ENCODE measurements at regions not wholly inside any gene's neighbourhood (a gene's known extent, or its start where the extent isn't known, plus 50 kb on each side); places are given as distances from the start of the nearest gene placed in this dataset.

DNA sequence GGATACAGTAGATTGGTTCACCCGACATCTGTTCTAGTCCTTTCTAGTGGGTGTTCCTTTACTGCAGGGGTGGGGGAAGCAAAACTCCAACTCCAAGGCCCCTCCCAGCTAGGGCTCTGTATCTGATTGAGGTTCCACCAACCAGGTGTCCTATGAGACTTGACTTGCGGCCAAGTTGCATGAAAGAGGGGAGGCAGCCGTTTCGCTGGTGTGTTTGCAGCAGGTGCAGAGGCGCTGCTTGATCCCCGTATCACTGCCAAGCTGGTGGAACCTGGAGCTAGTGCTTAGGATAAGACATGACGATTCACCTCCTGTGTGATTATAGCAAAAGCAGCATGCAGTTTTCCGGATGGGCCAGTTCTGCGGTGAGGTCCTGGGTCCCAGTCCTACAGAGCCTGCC, 338.2 kb downstream of the UQCRFS1 start:
- Mint-ChIP-seq H3K36me3 (no peaks in the 10 kb centered on the region), H3K4me1 (no peaks in the 10 kb centered on the region)

DNA sequence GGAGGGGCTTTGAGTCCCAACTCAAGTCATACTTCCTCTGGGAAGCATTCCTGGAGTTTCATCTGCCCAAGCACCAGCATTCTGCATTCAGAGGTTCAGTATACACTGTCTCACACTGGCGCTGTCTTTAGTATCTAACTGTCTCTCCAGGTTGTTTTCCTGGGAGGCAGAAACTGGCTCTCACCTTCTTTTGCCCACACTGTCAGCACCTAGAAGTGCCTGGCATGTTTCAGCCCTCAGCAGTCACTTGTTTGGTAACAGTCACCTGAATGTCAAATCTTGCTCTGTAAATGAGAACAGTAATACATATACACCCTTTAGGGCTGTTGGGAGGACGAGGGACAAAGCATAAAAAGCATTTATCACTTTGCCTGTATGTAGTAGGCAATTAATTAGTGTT, 339.6 kb downstream of the UQCRFS1 start:
- H3K4me3 ChIP-seq (ENCODE audit: low read depth, low read length), result no peak overlapping the region
- H3K36me3 ChIP-seq (ENCODE audit: control insufficient read depth, insufficient read depth, low read length), result no peaks in the 10 kb centered on the region
- Mint-ChIP-seq H3K27ac (no peak overlapping the region), H3K36me3 (no peaks in the 10 kb centered on the region), H3K4me1 (no peaks in the 10 kb centered on the region), H3K4me3 (peak overlapping the region in 1 of 4 donors; percentile 5), H3K27me3 (no peaks in the 10 kb centered on the region), H3K9me3 (peaks cover 0 to 3% (median 0%) of the 10 kb centered on the region in 7 donors)
- no peak overlapping the region for H3K27ac ChIP-seq (ENCODE audit: insufficient read depth, low read length, poor library complexity, severe bottlenecking)
- no peaks in the 10 kb centered on the region for H3K27me3 ChIP-seq (ENCODE audit: control insufficient read depth, insufficient read depth, low read length)
- no peaks in the 10 kb centered on the region for H3K4me1 ChIP-seq (ENCODE audit: control insufficient read depth, insufficient read depth, low read length, poor library complexity, severe bottlenecking)
- DNase-seq (no peak), ATAC-seq (ENCODE audit: low read depth in 2 of 2) (no peak)
- H3K9me3 ChIP-seq (ENCODE audit: control insufficient read depth in 2 of 2, low read length in 2 of 2), result no peaks in the 10 kb centered on the region

More for the DNA sequence above, 338.2 kb downstream of the UQCRFS1 start:
- Mint-ChIP-seq H3K9me3 (no peaks in the 10 kb centered on the region), H3K27me3 (no peaks in the 10 kb centered on the region), H3K4me3 (no peak overlapping the region), H3K27ac (no peak overlapping the region)
- ATAC-seq (ENCODE audit: low read depth in 2 of 2), result no peak
- H3K27me3 ChIP-seq (ENCODE audit: control insufficient read depth, insufficient read depth, low read length), result no peaks in the 10 kb centered on the region
- H3K27ac ChIP-seq (ENCODE audit: insufficient read depth, low read length, poor library complexity, severe bottlenecking), result no peak overlapping the region
- DNase-seq, result no peak
- no peaks in the 10 kb centered on the region for H3K36me3 ChIP-seq (ENCODE audit: control insufficient read depth, insufficient read depth, low read length)
- no peaks in the 10 kb centered on the region for H3K9me3 ChIP-seq (ENCODE audit: control insufficient read depth in 2 of 2, low read length in 2 of 2)
- H3K4me1 ChIP-seq (ENCODE audit: control insufficient read depth, insufficient read depth, low read length, poor library complexity, severe bottlenecking), result no peaks in the 10 kb centered on the region
- H3K4me3 ChIP-seq (ENCODE audit: low read depth, low read length), result no peak overlapping the region

DNA sequence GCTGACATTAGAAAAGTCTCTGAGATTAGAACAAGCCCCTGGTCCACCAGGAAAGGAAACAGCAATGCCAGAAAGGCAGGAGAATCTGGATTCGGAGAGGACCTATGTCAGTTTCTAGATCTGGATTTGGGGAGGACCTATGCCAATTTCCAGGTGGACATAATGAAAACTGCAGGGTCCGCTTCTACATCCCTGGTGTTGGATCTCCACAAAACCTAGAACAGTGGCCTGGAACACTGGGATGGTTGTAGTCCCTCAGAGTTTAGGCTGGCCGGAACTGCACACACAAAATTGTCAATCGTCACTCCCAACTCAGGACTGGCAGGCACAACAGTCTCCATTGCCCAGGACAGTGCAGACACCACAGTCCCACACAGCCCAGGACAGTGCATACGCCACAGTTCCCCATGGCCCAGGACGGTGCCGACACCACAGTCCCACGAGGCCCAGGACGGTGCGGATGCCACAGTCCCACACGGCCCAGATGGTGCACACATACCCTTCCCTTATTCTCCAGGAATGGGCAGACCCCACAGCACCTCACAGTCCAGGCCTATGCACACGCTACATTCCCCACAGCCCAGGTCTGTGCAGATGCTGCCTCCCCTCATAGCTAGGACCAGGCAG, 341.7 kb downstream of the UQCRFS1 start:
- H3K9me3 Mint-ChIP-seq, result peaks cover 0 to 3% (median 0%) of the 10 kb centered on the region in 7 donors

DNA sequence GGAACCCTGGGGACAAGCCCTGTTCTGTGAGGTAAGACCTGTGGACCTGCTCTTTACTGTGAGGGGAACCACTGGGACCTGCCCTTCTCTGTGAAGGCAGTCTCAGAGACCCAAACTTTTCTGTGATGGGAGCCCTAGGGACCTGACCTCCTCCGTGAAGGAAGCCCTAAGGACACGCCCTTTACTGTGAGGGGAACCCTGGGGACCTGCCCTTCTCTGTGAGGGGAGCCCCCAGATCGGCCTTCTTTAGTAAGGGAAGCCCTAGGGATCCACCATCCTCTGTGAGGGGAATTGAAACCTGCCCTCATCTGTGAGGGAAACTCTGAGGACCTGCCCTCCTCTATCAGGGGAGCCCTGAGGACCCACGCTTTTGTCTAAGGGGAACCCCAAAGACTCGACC, 343.5 kb downstream of the UQCRFS1 start:
- no peaks in the 10 kb centered on the region for H3K27me3 Mint-ChIP-seq
- H3K27me3 ChIP-seq (ENCODE audit: control insufficient read depth, insufficient read depth, low read length), result no peaks in the 10 kb centered on the region
- H3K9me3 ChIP-seq (ENCODE audit: control insufficient read depth in 2 of 2, low read length in 2 of 2), result no peaks in the 10 kb centered on the region
- H3K27ac ChIP-seq (ENCODE audit: insufficient read depth, low read length, poor library complexity, severe bottlenecking), result no peak overlapping the region
- DNase-seq (no peak), ATAC-seq (ENCODE audit: low read depth in 2 of 2) (no peak)
- no peaks in the 10 kb centered on the region for H3K36me3 ChIP-seq (ENCODE audit: control insufficient read depth, insufficient read depth, low read length)
- no peaks in the 10 kb centered on the region for H3K4me1 ChIP-seq (ENCODE audit: control insufficient read depth, insufficient read depth, low read length, poor library complexity, severe bottlenecking)
- H3K36me3 Mint-ChIP-seq, result no peaks in the 10 kb centered on the region
- H3K27ac Mint-ChIP-seq, result no peak overlapping the region
- no peak overlapping the region for H3K4me3 ChIP-seq (ENCODE audit: low read depth, low read length)
- no peaks in the 10 kb centered on the region for H3K4me1 Mint-ChIP-seq
- H3K9me3 Mint-ChIP-seq, result peaks cover 0 to 3% (median 0%) of the 10 kb centered on the region in 7 donors
- no peak overlapping the region for H3K4me3 Mint-ChIP-seq

More for the DNA sequence above, 341.7 kb downstream of the UQCRFS1 start:
- Mint-ChIP-seq H3K27me3 (no peaks in the 10 kb centered on the region), H3K4me1 (no peaks in the 10 kb centered on the region), H3K27ac (no peak overlapping the region), H3K4me3 (no peak overlapping the region), H3K36me3 (no peaks in the 10 kb centered on the region)
- no peaks in the 10 kb centered on the region for H3K36me3 ChIP-seq (ENCODE audit: control insufficient read depth, insufficient read depth, low read length)
- ATAC-seq (ENCODE audit: low read depth in 2 of 2) (no peak), DNase-seq (no peak)
- H3K4me1 ChIP-seq (ENCODE audit: control insufficient read depth, insufficient read depth, low read length, poor library complexity, severe bottlenecking), result no peaks in the 10 kb centered on the region
- H3K27me3 ChIP-seq (ENCODE audit: control insufficient read depth, insufficient read depth, low read length), result no peaks in the 10 kb centered on the region
- no peak overlapping the region for H3K4me3 ChIP-seq (ENCODE audit: low read depth, low read length)
- no peaks in the 10 kb centered on the region for H3K9me3 ChIP-seq (ENCODE audit: control insufficient read depth in 2 of 2, low read length in 2 of 2)
- no peak overlapping the region for H3K27ac ChIP-seq (ENCODE audit: insufficient read depth, low read length, poor library complexity, severe bottlenecking)

DNA sequence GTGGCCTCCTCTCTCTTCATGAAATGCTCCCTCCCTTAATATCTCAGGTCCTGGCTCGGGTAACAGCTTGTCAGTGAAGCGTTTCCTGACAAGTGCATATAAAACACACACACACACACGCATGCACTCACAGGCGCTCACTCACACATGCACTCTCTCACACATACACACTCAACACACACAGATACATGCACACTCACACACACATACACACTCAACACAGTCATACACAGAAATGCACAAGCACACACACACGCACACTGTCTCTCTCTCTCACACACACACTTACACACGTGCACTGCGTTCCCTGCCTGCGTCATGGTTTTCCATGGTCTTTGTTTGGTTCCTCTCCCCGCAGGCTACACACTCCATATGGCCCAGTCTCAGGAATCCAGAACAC, 344.1 kb downstream of the UQCRFS1 start:
- ATAC-seq (ENCODE audit: low read depth in 2 of 2), result no peak
- H3K27me3 Mint-ChIP-seq, result no peaks in the 10 kb centered on the region
- H3K4me1 ChIP-seq (ENCODE audit: control insufficient read depth, insufficient read depth, low read length, poor library complexity, severe bottlenecking), result no peaks in the 10 kb centered on the region

DNA sequence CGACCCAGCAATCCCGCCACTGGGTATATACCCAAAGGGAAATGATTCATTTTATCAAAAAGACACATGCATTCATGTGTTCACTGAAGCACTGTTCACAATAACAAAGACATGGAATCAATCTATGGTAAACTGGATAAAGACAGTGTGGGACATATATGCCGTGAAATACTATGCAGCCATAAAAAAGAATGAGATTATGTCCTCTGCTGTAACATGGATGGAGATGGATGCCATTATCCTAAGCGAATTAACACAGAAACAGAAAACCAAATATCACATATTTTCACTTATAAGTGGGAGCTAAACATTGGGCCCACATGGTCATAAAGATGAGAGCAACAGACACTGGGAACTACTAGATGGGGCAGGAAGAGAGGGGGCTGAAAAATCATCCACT, 345.0 kb downstream of the UQCRFS1 start:
- Mint-ChIP-seq H3K4me1 (no peaks in the 10 kb centered on the region), H3K4me3 (no peak overlapping the region), H3K27me3 (no peaks in the 10 kb centered on the region), H3K27ac (no peak overlapping the region), H3K36me3 (no peaks in the 10 kb centered on the region), H3K9me3 (peaks cover 0 to 4% (median 0%) of the 10 kb centered on the region in 7 donors)
- DNase-seq, result no peak
- no peaks in the 10 kb centered on the region for H3K27me3 ChIP-seq (ENCODE audit: control insufficient read depth, insufficient read depth, low read length)
- no peaks in the 10 kb centered on the region for H3K9me3 ChIP-seq (ENCODE audit: control insufficient read depth in 2 of 2, low read length in 2 of 2)
- no peaks in the 10 kb centered on the region for H3K36me3 ChIP-seq (ENCODE audit: control insufficient read depth, insufficient read depth, low read length)
- H3K4me1 ChIP-seq (ENCODE audit: control insufficient read depth, insufficient read depth, low read length, poor library complexity, severe bottlenecking), result no peaks in the 10 kb centered on the region
- H3K4me3 ChIP-seq (ENCODE audit: low read depth, low read length), result no peak overlapping the region
- H3K27ac ChIP-seq (ENCODE audit: insufficient read depth, low read length, poor library complexity, severe bottlenecking), result no peak overlapping the region
- ATAC-seq (ENCODE audit: low read depth in 2 of 2), result no peak

More for the DNA sequence above, 344.1 kb downstream of the UQCRFS1 start:
- Mint-ChIP-seq H3K27ac (no peak overlapping the region), H3K4me1 (no peaks in the 10 kb centered on the region), H3K9me3 (peaks cover 0 to 4% (median 0%) of the 10 kb centered on the region in 7 donors), H3K36me3 (no peaks in the 10 kb centered on the region), H3K4me3 (no peak overlapping the region)
- no peaks in the 10 kb centered on the region for H3K36me3 ChIP-seq (ENCODE audit: control insufficient read depth, insufficient read depth, low read length)
- no peak overlapping the region for H3K27ac ChIP-seq (ENCODE audit: insufficient read depth, low read length, poor library complexity, severe bottlenecking)
- no peak overlapping the region for H3K4me3 ChIP-seq (ENCODE audit: low read depth, low read length)
- no peaks in the 10 kb centered on the region for H3K27me3 ChIP-seq (ENCODE audit: control insufficient read depth, insufficient read depth, low read length)
- no peaks in the 10 kb centered on the region for H3K9me3 ChIP-seq (ENCODE audit: control insufficient read depth in 2 of 2, low read length in 2 of 2)
- DNase-seq, result no peak

DNA sequence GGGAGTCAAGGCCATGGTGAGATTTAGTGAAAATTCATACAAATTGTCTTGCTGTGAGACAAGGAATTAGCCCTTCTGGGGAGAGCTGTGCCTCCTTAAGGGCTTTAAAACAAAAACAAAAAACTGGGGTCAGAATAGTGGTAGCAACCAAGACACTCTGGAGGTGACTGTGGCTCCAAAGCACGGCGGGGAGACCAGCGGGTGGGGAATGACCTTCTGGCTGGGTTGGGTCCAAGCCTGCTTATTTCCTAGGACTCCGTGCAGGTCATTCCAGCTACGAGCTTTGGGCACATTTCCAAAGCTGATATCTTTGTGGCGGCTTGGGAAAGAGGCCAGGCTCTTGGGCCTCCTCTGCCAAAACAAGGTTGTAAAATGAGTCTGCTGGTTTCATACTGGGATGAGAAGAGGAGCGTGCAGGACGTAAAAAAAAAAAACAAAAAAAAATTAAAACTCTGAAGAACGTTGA, 348.3 kb downstream of the UQCRFS1 start:
- H3K4me3 ChIP-seq (ENCODE audit: low read depth, low read length), result no peak overlapping the region
- H3K36me3 ChIP-seq (ENCODE audit: control insufficient read depth, insufficient read depth, low read length), result no peaks in the 10 kb centered on the region
- peaks cover 0 to 5% (median 2%) of the 10 kb centered on the region in 7 donors for H3K9me3 Mint-ChIP-seq
- no peak overlapping the region for H3K4me3 Mint-ChIP-seq
- no peaks in the 10 kb centered on the region for H3K27me3 ChIP-seq (ENCODE audit: control insufficient read depth, insufficient read depth, low read length)
- no peak overlapping the region for H3K27ac ChIP-seq (ENCODE audit: insufficient read depth, low read length, poor library complexity, severe bottlenecking)
- no peak for ATAC-seq (ENCODE audit: low read depth in 2 of 2)
- no peak overlapping the region for H3K27ac Mint-ChIP-seq
- DNase-seq, result no peak
- H3K27me3 Mint-ChIP-seq, result no peaks in the 10 kb centered on the region
- no peaks in the 10 kb centered on the region for H3K36me3 Mint-ChIP-seq
- H3K4me1 ChIP-seq (ENCODE audit: control insufficient read depth, insufficient read depth, low read length, poor library complexity, severe bottlenecking), result no peaks in the 10 kb centered on the region
- no peaks in the 10 kb centered on the region for H3K9me3 ChIP-seq (ENCODE audit: control insufficient read depth in 2 of 2, low read length in 2 of 2)
- H3K4me1 Mint-ChIP-seq, result no peaks in the 10 kb centered on the region

DNA sequence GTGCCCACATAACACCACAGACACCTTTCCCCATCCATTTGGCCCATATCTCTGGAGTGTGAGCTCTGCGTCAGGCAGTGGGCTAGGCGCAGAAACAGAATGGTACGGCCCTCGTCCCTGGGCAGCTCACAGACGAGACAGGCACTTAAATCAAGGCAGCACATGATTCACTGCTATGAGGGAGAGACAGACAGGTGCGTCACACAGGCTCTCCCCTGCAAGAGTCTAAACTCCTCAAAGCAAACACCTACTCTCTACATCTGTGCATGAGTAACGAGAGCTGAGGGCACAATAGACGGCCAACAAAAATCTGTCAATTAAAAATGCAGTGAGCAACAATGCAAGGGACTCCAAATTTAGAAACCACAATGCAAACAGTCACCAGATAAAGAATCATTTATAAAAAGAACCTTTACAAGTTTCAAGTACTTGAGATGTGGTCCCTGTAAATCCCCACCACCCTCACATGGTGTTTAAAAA, 348.9 kb downstream of the UQCRFS1 start:
- H3K4me1 ChIP-seq (ENCODE audit: control insufficient read depth, insufficient read depth, low read length, poor library complexity, severe bottlenecking), result no peaks in the 10 kb centered on the region
- Mint-ChIP-seq H3K36me3 (no peaks in the 10 kb centered on the region), H3K27me3 (no peaks in the 10 kb centered on the region), H3K27ac (no peak overlapping the region), H3K4me1 (no peaks in the 10 kb centered on the region), H3K4me3 (no peak overlapping the region), H3K9me3 (peaks cover 0 to 5% (median 2%) of the 10 kb centered on the region in 7 donors)
- H3K27ac ChIP-seq (ENCODE audit: insufficient read depth, low read length, poor library complexity, severe bottlenecking), result no peak overlapping the region
- no peak for ATAC-seq (ENCODE audit: low read depth in 2 of 2)
- no peaks in the 10 kb centered on the region for H3K9me3 ChIP-seq (ENCODE audit: control insufficient read depth in 2 of 2, low read length in 2 of 2)
- no peaks in the 10 kb centered on the region for H3K36me3 ChIP-seq (ENCODE audit: control insufficient read depth, insufficient read depth, low read length)
- no peaks in the 10 kb centered on the region for H3K27me3 ChIP-seq (ENCODE audit: control insufficient read depth, insufficient read depth, low read length)
- no peak overlapping the region for H3K4me3 ChIP-seq (ENCODE audit: low read depth, low read length)
- DNase-seq, result no peak

All from CD4-positive, CD25-positive, alpha-beta regulatory T cell (primary cell).